ENCODE measurements at regions not wholly inside any gene's neighbourhood (a gene's known extent, or its start where the extent isn't known, plus 50 kb on each side); places are given as distances from the start of the nearest gene placed in this dataset.
"Not testable (repeated sequence)": the region's sequence is repeated elsewhere in the genome, so short reads cannot be mapped to it uniquely, and the experiment has no call there.

- no peak for TF ChIP-seq CTCF (IDR thresholded peaks at IDR 0.05)
- H3K27me3 ChIP-seq, result no peaks in the 10 kb centered on the region
- no peaks in the 10 kb centered on the region for H3K36me3 ChIP-seq
- no peak overlapping the region for H3K27ac ChIP-seq
- WGBS, 2 donors, result 61 to 72% methylated on average over 1 of the region's 1 CpG
- H3K4me1 ChIP-seq, result no peaks in the 10 kb centered on the region
- no peak overlapping the region for H3K4me3 ChIP-seq
- peaks cover 0 to 49% (median 6%) of the 10 kb centered on the region in 11 donors for H3K9me3 ChIP-seq
- intact Hi-C loops (cut with DNase I), result no loop called here
- ATAC-seq (no peak), DNase-seq (no peak)
Observed at GRCh38 chr11:37306563-37306962, 708.5 kb upstream of the RAG2 start.

GRCh38 chr11:37301405-37301804 lies 703.4 kb upstream of the RAG2 start:
- H3K27ac ChIP-seq; H3K36me3 ChIP-seq; H3K4me1 ChIP-seq; H3K4me3 ChIP-seq; intact Hi-C loops (cut with DNase I); ATAC-seq; H3K27me3 ChIP-seq; DNase-seq: not testable (repeated sequence)
- 80 to 86% methylated on average over 5 of the region's 5 CpGs for WGBS, 2 donors
- H3K9me3 ChIP-seq, result peaks cover 0 to 59% (median 6%) of the 10 kb centered on the region in 11 donors

GRCh38 chr11:37298173-37298572 lies 700.1 kb upstream of the RAG2 start:
- H3K9me3 ChIP-seq, result peaks cover 0 to 55% (median 9%) of the 10 kb centered on the region in 11 donors
- no peaks in the 10 kb centered on the region for H3K36me3 ChIP-seq
- DNase-seq, result no peak
- H3K27ac ChIP-seq, result no peak overlapping the region
- WGBS, 2 donors, result 52% methylated on average over 2 of the region's 2 CpGs
- H3K4me3 ChIP-seq, result no peak overlapping the region
- intact Hi-C loops (cut with DNase I), result loop anchor here in 1 of 10 donors (10.0 kb wide), 1 partner anchor 57 kb away; no protein-coding TSS in a partner anchor
- no peak for ATAC-seq
- H3K27me3 ChIP-seq, result no peaks in the 10 kb centered on the region
- no peak for TF ChIP-seq CTCF (IDR thresholded peaks at IDR 0.05)
- no peaks in the 10 kb centered on the region for H3K4me1 ChIP-seq

- DNase-seq, result no peak
- H3K4me1 ChIP-seq, result no peaks in the 10 kb centered on the region
- WGBS, 2 donors, result 68 to 70% methylated on average over 3 of the region's 3 CpGs
- no peak for TF ChIP-seq CTCF (IDR thresholded peaks at IDR 0.05)
- H3K9me3 ChIP-seq, result peaks cover 0 to 4% (median 0%) of the 10 kb centered on the region in 11 donors
- H3K27ac ChIP-seq, result no peak overlapping the region
- H3K27me3 ChIP-seq, result no peaks in the 10 kb centered on the region
- no peak for ATAC-seq
- H3K4me3 ChIP-seq, result no peak overlapping the region
- H3K36me3 ChIP-seq, result no peaks in the 10 kb centered on the region
- intact Hi-C loops (cut with DNase I), result no loop called here
Observed at GRCh38 chr11:37286890-37287289, 688.9 kb upstream of the RAG2 start.

GRCh38 chr11:37282367-37282766 lies 684.3 kb upstream of the RAG2 start:
- no peak for DNase-seq
- Histone ChIP-seq H3K27ac (no peak overlapping the region), H3K27me3 (no peaks in the 10 kb centered on the region), H3K4me3 (no peak overlapping the region), H3K4me1 (no peaks in the 10 kb centered on the region), H3K36me3 (no peaks in the 10 kb centered on the region), H3K9me3 (peaks cover 0 to 4% (median 0%) of the 10 kb centered on the region in 11 donors)
- no peak for TF ChIP-seq CTCF (IDR thresholded peaks at IDR 0.05)
- intact Hi-C loops (cut with DNase I), result no loop called here
- ATAC-seq, result no peak

All from heart right ventricle (tissue), 16 donors.